ENCODE measurements at regions not wholly inside any gene's neighbourhood (a gene's known extent, or its start where the extent isn't known, plus 50 kb on each side); places are given as distances from the start of the nearest gene placed in this dataset.

DNA sequence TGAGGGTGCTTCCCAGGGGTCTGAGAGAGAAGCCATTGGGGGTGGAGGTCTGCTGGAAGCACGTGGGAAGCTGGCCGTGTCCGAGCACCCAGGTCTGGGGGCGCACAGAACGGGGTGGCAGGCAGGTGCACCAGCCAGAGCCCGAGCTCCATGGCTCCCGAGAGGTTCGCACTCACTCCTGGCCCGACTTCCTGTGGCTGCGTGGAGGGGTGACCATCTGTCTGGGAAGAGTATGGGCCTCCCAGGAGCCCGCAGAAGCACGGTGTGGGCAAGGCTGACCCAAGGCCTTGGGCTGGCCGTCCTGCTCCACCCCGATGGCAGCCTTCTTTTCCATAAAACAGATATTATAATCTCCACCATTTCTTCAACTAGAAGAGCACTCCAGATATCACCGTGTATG is 256.0 kb upstream of the B3GAT1 start:
- H3K27ac Mint-ChIP-seq: no peak overlapping the region
- peaks cover 18% of the 10 kb centered on the region for H3K9me3 Mint-ChIP-seq
- ChIA-PET CTCF (no interaction called here), POLR2A (no interaction called here)
- H3K36me3 Mint-ChIP-seq: no peaks in the 10 kb centered on the region
- H3K27me3 Mint-ChIP-seq (ENCODE audit: low read depth): peaks cover 10% of the 10 kb centered on the region
- peaks cover 4% of the 10 kb centered on the region; the same call in 1 of the 2 replicates for H3K4me1 Mint-ChIP-seq
- ATAC-seq (no peak), DNase-seq (ENCODE audit: low spot score) (no peak)
- H3K4me3 Mint-ChIP-seq: no peak overlapping the region
- no peak for TF ChIP-seq SMAD4 (CRISPR knock-in tag; IDR thresholded peaks at IDR 0.05)
- TF ChIP-seq ZNF263 (CRISPR knock-in tag; IDR thresholded peaks at IDR 0.05; ENCODE audit: low read depth): no peak
- no peak for TF ChIP-seq ZNF425 (CRISPR knock-in tag; conservative IDR thresholded peaks at IDR 0.05)
- no peak for TF ChIP-seq SP1 (CRISPR knock-in tag; conservative IDR thresholded peaks at IDR 0.05)
- TF ChIP-seq, protein P1, sequence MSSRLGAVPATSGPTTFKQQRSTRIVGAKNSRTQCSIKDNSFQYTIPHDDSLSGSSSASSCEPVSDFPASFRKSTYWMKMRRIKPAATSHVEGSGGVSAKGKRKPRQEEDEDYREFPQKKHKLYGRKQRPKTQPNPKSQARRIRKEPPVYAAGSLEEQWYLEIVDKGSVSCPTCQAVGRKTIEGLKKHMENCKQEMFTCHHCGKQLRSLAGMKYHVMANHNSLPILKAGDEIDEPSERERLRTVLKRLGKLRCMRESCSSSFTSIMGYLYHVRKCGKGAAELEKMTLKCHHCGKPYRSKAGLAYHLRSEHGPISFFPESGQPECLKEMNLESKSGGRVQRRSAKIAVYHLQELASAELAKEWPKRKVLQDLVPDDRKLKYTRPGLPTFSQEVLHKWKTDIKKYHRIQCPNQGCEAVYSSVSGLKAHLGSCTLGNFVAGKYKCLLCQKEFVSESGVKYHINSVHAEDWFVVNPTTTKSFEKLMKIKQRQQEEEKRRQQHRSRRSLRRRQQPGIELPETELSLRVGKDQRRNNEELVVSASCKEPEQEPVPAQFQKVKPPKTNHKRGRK (CRISPR knock-in tag; IDR thresholded peaks at IDR 0.05; ENCODE audit: borderline replicate concordance): no peak
- TF ChIP-seq FOXP1 (CRISPR knock-in tag; IDR thresholded peaks at IDR 0.05; ENCODE audit: borderline replicate concordance): no peak
- no peak for TF ChIP-seq NR1H2 (CRISPR knock-in tag; IDR thresholded peaks at IDR 0.05)
- no peak for TF ChIP-seq HMGXB4 (CRISPR knock-in tag; IDR thresholded peaks at IDR 0.05)
- TF ChIP-seq, protein P2, sequence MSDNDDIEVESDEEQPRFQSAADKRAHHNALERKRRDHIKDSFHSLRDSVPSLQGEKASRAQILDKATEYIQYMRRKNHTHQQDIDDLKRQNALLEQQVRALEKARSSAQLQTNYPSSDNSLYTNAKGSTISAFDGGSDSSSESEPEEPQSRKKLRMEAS (CRISPR knock-in tag; IDR thresholded peaks at IDR 0.05): no peak
- TF ChIP-seq ZNF281 (CRISPR knock-in tag; IDR thresholded peaks at IDR 0.05): no peak
- no peak for TF ChIP-seq PREB (CRISPR knock-in tag; IDR thresholded peaks at IDR 0.05; ENCODE audit: borderline replicate concordance)
- TF ChIP-seq GRHL2 (CRISPR knock-in tag; IDR thresholded peaks at IDR 0.05; ENCODE audit: insufficient replicate concordance, severe bottlenecking): no peak
- TF ChIP-seq ZBTB43 (CRISPR knock-in tag; IDR thresholded peaks at IDR 0.05): no peak
- no peak for TF ChIP-seq CTCF (IDR thresholded peaks at IDR 0.05)
- no peak for TF ChIP-seq RORB (CRISPR knock-in tag; IDR thresholded peaks at IDR 0.05)
- TF ChIP-seq EMX1 (CRISPR knock-in tag; IDR thresholded peaks at IDR 0.05): no peak

All from WTC11 (cell line).